ENCODE measurements at regions not wholly inside any gene's neighbourhood (a gene's known extent, or its start where the extent isn't known, plus 50 kb on each side); places are given as distances from the start of the nearest gene placed in this dataset.

DNA sequence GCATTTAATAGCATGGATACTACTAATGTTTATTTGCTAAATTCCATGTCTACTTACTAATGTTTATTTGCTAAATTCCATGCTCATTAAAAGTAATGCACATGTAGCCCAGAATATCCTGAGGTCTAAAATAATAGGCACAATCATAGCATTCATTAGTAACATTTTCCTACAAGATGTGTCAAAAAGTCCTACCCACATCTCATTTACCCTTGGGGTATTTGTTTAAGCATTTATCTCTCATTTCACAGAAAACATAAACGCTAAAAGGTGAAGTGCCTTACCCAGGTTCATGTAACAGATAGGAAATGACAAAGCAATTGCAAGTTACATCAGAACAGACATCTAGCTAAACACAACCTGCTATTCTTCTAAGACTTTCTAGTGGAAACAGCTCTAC lies 457.1 kb downstream of the HACE1 start:
- Histone ChIP-seq H3K27me3 (ENCODE audit: insufficient read depth, low read depth) (no peaks in the 10 kb centered on the region), H3K4me2 (no peak overlapping the region), H3K9ac (no peak overlapping the region), H3K4me3 (IDR thresholded peaks at IDR 0.05; ENCODE audit: insufficient read depth, low read depth, low read length) (no peak overlapping the region), H4K20me1 (ENCODE audit: insufficient read depth) (no peaks in the 10 kb centered on the region), H3K4me1 (ENCODE audit: low read depth, poor library complexity, severe bottlenecking) (no peaks in the 10 kb centered on the region), H3K36me3 (ENCODE audit: insufficient read depth) (no peaks in the 10 kb centered on the region), H2AFZ (ENCODE audit: low read depth) (no peak overlapping the region), H3K27ac (no peak overlapping the region), H3K79me2 (ENCODE audit: insufficient read depth, low read depth) (no peaks in the 10 kb centered on the region)
- TF ChIP-seq CTCF (conservative IDR thresholded peaks at IDR 0.05; ENCODE audit: low read depth, low read length): no peak

DNA sequence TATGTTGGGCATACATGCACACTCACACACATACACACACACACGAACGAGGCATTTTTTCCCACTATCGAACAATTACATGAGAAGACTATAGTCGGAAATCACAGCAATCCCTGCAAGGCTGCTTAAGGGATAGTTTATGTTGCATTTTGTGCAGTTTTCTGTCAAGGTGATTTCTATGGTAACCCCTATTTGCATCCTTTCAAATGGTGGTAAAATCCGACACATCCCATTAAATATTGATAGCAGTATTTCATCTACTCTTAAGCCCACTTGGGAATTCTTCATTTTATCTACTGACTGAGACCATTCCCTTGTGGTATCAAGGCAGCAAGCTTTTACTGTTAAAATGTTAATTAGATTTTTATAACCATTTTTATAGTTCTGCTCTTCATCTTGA lies 457.8 kb downstream of the HACE1 start:
- Histone ChIP-seq H3K4me1 (ENCODE audit: low read depth, poor library complexity, severe bottlenecking) (no peaks in the 10 kb centered on the region), H3K27me3 (ENCODE audit: insufficient read depth, low read depth) (no peaks in the 10 kb centered on the region), H2AFZ (ENCODE audit: low read depth) (no peak overlapping the region), H3K27ac (no peak overlapping the region), H3K36me3 (ENCODE audit: insufficient read depth) (no peaks in the 10 kb centered on the region), H4K20me1 (ENCODE audit: insufficient read depth) (no peaks in the 10 kb centered on the region), H3K9ac (no peak overlapping the region), H3K4me3 (IDR thresholded peaks at IDR 0.05; ENCODE audit: insufficient read depth, low read depth, low read length) (no peak overlapping the region), H3K79me2 (ENCODE audit: insufficient read depth, low read depth) (no peaks in the 10 kb centered on the region), H3K4me2 (no peak overlapping the region)
- no peak for TF ChIP-seq CTCF (conservative IDR thresholded peaks at IDR 0.05; ENCODE audit: low read depth, low read length)

DNA sequence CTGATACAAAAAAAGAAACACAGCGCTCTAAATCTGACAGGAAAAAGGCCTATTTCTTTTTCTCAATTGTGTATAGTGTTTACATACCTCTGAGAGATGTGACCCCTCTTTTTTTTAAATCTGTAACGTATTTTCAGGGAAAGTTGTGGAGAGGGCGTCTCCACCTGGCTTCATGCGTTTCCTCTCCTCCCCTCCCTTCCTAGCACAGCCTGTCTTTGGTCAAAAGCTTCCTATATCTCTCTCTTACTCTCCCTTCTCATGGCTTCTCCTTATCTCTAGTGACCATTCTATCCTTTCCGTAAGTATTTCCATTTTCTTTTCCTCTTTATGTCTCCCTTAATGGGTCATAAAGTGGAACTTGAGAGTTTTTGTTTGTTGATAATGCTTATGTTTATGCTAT lies 458.9 kb downstream of the HACE1 start:
- H3K4me3 ChIP-seq (IDR thresholded peaks at IDR 0.05; ENCODE audit: insufficient read depth, low read depth, low read length): no peak overlapping the region
- H3K4me2 ChIP-seq: no peak overlapping the region
- H4K20me1 ChIP-seq (ENCODE audit: insufficient read depth): no peaks in the 10 kb centered on the region
- H3K9ac ChIP-seq: no peak overlapping the region
- H3K4me1 ChIP-seq (ENCODE audit: low read depth, poor library complexity, severe bottlenecking): no peaks in the 10 kb centered on the region
- no peaks in the 10 kb centered on the region for H3K36me3 ChIP-seq (ENCODE audit: insufficient read depth)
- no peak overlapping the region for H3K27ac ChIP-seq
- no peaks in the 10 kb centered on the region for H3K79me2 ChIP-seq (ENCODE audit: insufficient read depth, low read depth)
- H2AFZ ChIP-seq (ENCODE audit: low read depth): no peak overlapping the region
- H3K27me3 ChIP-seq (ENCODE audit: insufficient read depth, low read depth): no peaks in the 10 kb centered on the region
- TF ChIP-seq CTCF (conservative IDR thresholded peaks at IDR 0.05; ENCODE audit: low read depth, low read length): no peak

DNA sequence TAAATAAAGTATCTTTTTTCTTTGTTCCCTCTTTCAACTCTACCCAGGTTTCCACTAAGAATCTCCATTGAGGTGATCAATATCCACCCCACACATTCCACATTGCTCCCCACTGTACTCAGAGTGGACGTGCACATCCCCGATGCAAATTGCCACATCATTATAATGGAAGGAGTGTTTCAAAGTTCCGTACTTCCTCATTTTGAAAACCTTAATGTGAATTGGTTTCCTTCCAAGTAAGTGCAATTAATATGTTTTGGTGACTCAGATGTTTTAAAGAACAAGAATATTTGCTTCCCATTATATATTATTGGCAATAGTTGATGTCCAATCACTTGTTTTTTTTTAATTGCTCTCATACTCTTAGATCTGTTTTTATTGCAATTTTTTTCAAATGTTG lies 463.6 kb downstream of the HACE1 start:
- Histone ChIP-seq H3K79me2 (ENCODE audit: insufficient read depth, low read depth) (no peaks in the 10 kb centered on the region), H3K27ac (no peak overlapping the region), H3K4me1 (ENCODE audit: low read depth, poor library complexity, severe bottlenecking) (no peaks in the 10 kb centered on the region), H3K27me3 (ENCODE audit: insufficient read depth, low read depth) (no peaks in the 10 kb centered on the region), H4K20me1 (ENCODE audit: insufficient read depth) (no peaks in the 10 kb centered on the region), H3K36me3 (ENCODE audit: insufficient read depth) (no peaks in the 10 kb centered on the region), H2AFZ (ENCODE audit: low read depth) (no peak overlapping the region), H3K4me2 (no peak overlapping the region), H3K4me3 (IDR thresholded peaks at IDR 0.05; ENCODE audit: insufficient read depth, low read depth, low read length) (no peak overlapping the region), H3K9ac (no peak overlapping the region)
- no peak for TF ChIP-seq CTCF (conservative IDR thresholded peaks at IDR 0.05; ENCODE audit: low read depth, low read length)

DNA sequence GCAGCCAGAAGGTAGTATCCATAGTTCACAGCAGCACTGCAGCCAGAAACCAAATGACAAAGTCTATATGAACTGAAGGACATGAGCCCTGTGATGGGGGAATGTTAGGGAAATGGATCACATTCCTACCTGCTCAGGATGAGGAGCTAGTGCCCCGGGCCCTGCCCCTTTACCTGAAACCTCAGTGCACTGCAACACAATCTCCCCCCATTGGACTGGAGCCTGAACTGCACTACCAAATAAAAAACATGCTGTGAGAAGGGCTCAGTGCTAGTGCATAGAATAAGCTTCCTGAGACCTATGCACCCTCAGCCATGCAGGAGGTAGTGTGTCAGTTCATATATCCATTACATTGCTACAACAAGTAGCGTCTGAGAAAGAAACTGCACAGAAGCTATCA lies 477.8 kb downstream of the HACE1 start:
- H4K20me1 ChIP-seq (ENCODE audit: insufficient read depth): no peaks in the 10 kb centered on the region
- no peak overlapping the region for H3K9ac ChIP-seq
- TF ChIP-seq CTCF (conservative IDR thresholded peaks at IDR 0.05; ENCODE audit: low read depth, low read length): no peak
- H3K4me1 ChIP-seq (ENCODE audit: low read depth, poor library complexity, severe bottlenecking): no peaks in the 10 kb centered on the region
- no peak overlapping the region for H2AFZ ChIP-seq (ENCODE audit: low read depth)
- H3K4me2 ChIP-seq: no peak overlapping the region
- no peaks in the 10 kb centered on the region for H3K79me2 ChIP-seq (ENCODE audit: insufficient read depth, low read depth)
- H3K27ac ChIP-seq: no peak overlapping the region
- no peaks in the 10 kb centered on the region for H3K36me3 ChIP-seq (ENCODE audit: insufficient read depth)
- H3K27me3 ChIP-seq (ENCODE audit: insufficient read depth, low read depth): no peaks in the 10 kb centered on the region
- no peak overlapping the region for H3K4me3 ChIP-seq (IDR thresholded peaks at IDR 0.05; ENCODE audit: insufficient read depth, low read depth, low read length)
